ENCODE measurements at regions not wholly inside any gene's neighbourhood (a gene's known extent, or its start where the extent isn't known, plus 50 kb on each side); places are given as distances from the start of the nearest gene placed in this dataset.

- DNase-seq, result no peak
Observed at GRCh38 chr1:208552928-208553327, 308.7 kb upstream of the PLXNA2 start.

DNA sequence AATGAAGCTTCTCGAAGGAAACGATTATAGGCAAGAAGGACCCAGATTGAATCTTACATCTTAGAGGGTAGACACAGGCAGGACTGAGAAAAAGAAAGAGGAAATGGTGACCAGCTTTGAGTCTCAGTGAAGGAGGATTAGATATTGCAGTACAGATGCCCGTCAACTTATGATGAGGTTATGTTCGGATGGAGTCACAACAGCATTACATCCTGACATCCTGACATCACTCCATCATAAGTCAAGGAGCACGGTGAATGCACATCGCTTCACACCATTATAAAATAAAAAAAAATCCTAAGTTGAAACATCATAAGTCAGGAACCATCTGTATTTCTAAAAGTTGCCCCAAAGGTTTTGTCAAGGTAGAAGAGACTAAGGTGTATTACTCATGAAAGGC is 312.3 kb upstream of the PLXNA2 start:
- no peak for DNase-seq

- no peak for DNase-seq
Observed at GRCh38 chr1:208557046-208557722, 313.0 kb upstream of the PLXNA2 start.

DNA sequence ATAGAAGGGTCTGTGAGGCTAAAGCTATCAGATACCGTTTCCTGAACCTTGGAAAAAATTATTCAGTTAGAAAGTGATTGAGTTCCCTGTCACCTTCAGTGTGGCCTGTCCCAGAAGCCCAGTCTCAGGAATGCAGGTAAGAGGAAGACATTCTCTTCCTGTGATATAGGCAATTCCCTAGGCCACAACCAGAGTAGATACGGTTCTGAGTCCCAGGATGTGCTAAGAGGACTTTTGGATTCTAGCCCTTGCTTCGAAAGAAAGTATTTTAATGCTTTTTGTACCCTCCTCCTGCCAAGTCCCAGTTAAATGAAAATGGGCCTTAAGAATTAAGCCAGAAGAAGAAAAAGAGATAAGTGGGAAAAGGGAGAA is 313.5 kb upstream of the PLXNA2 start:
- DNase-seq, result no peak

DNA sequence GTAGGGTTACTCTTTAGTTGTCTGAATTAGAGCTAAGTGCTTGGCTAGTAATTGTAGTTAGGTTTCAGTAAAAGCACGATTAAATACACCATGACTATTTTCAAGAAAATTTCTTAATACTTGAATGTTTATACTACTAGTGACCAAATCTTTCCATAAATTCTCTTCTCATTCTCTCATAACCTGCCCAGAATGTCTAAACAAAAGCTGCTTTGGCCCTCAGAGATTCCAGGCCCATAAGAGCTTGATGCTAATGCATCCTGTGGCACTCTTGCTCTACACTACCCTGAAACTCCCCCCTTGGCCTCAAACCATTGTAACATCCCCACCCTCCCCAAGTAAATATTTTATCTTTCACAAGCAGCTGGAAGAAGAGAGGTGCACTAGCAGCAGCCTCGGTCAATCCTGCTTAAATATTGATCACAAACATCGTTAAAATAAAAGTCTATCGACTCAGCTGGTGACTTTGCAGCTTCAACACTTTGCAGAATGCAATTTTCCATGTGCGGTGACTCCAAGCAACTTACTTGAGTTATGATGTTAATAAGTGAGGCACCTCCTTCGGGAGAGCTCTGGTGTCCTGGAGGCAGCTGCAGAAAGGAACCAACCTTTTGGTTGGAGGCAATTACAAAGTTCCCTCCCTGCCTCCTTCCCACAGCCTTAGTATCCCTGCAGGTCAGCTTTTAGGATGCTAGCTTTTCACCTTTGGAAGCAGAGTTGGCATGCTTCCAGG is 315.6 kb upstream of the PLXNA2 start:
- DNase-seq, result no peak

GRCh38 chr1:208562151-208562960 is 318.2 kb upstream of the PLXNA2 start:
- DNase-seq, result no peak

DNA sequence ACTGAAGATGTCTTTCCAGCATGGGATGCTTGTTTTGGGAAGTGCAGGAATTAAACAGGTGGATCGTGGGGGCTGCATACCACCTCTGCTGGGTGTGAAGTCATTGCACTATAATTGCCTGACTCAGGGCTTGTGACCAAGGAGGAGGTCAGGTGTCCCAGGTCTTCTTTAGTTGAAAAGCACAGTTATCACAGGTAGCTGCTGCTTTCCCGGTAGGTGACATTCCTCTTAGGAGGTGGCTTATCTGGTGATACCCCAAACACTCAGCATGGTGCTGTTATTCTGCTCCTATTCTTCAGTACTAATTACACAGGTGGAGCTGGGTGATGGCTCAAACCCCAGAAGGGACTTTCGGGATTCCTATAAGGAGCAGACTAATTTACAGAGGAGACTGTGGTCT is 320.3 kb upstream of the PLXNA2 start:
- DNase-seq, result no peak

DNA sequence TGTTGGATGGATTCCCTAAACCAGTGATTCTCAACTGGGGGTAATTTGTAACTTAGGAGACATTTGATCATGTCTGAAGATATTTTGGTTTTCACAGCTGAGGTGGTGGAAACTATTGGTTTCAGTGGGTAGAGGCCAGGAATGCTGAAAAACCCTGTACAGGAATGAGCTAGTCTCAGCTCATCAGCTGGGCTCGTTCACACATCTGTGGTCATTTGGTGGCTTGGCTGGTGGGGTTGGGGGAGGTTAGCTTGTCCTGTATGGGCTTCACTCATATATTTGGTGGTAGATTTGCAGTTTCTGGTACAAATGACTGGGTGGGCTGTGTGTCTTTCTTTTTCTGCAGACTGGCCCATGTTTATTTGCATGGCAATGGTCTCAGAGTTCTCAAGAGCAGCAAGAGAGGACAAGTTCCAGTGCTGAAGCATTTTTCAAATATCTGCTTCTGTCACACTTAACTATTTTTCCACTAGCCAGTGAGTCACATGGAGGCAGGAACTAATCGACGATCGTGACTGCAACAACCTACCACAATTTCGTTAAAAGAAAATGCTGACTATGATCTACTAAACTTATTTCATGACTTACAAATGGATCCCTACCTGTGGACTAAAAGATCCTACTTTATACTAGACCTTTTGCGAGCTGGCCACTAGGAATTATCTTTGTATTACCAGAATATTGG is 321.7 kb upstream of the PLXNA2 start:
- DNase-seq, result no peak

DNA sequence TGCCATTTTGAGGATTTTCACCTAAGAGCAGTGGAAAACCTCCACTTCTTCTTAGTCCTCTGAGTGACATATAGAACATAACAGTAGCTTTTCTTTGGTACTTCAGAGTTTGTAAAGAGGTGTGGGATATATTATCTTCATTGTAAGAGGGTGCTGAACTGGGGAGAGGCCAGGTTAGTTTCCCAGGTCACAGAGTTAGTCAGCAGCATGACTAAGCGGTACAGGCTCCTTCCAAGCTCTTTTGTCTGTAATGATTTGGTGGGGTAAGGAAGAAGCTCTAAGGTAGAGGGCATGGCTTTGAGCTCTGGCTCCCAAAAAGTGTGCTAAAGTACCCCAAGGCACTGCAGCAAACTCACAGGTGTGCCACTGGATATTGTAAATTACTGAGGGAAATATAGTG is 325.0 kb upstream of the PLXNA2 start:
- no peak for DNase-seq

- no peak for DNase-seq
Observed at GRCh38 chr1:208570362-208570761, 326.2 kb upstream of the PLXNA2 start.

DNA sequence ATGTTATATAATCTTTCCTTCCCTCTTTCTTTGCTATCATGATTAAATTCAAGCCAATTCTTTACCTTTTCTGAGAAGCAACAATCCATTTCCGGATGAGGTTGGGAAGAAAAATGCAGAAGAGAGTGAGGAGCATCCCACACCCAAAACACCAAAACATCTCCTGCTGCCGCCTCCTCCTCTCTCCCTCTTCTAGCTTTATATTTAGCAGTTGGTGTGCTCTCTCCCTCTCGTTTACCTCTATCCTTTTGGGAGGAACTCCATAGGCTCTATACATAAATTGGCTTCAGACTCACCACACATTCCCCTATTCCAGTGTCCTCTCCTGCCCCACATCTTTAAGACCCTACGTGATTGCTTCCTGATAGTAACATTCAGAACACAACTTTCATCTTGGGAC is 332.2 kb upstream of the PLXNA2 start:
- no peak for DNase-seq

GRCh38 chr1:208577381-208577905 is 333.3 kb upstream of the PLXNA2 start:
- no peak for DNase-seq

DNA sequence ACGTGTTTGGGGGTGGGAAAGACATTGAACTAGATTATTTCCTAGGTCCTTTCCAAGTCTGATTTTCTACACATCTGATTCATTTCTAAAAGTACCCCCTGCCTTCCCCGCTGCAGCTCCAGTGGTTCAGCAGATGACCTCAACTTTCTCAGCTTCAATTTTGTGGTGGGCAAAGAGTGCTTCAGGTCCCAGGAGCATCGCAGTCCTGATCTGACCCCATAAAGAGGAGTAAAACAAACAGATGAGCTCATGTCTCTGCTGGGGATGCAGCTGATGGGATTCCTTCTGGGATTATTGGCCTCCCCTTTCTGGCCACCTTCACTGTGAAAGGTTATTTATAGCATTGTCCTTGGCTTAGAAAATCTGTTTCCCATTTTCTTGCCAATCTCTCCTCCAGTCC is 337.0 kb upstream of the PLXNA2 start:
- DNase-seq, result no peak

GRCh38 chr1:208581667-208582066 is 337.5 kb upstream of the PLXNA2 start:
- DNase-seq, result no peak

DNA sequence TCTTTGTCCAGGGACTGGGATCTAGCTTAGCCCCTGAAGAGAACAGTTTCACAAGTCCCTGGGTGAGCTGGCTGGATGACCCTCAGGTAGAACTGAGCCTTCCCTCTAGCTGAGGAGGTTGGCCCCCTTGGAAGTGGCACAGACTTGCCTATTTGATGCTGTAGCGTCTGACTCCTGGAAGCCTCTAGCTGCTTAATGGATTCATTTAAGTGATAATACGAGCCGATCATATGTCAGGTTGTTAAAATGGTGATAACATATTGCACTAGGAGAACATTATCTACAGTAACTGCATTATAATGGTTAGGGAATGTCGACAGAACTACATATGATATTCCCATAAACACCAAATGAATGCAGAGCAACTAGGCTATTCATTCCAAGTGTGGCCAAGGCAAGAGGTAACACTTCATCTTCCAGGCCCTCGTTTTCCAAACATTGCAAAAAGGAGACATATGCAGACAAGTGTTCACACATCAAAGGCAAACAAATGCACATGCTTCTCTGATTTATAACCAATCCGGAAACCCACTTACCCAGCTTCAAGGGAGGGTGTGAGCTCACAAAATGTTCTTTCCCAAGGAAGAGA is 340.1 kb upstream of the PLXNA2 start:
- DNase-seq, result no peak

DNA sequence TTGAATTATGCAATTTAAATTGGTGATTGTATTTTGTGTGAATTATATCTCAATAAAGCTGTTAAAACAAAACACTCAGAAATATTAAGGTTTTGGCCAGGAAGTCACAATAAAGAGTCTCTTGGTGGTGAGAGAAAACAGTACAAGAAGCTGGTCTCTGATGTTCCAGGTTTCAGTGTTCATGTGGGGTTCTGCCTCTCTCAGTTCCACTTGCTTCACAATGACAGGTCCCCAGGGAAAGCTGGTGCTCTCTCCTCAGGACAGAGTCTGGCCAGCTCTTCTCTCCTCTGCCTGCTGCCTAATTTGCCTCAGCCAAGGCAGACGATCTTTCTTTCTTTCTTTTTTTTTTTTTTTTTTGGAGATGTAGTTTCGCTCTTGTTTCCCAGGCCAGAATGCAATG is 342.9 kb upstream of the PLXNA2 start:
- no peak for DNase-seq

DNA sequence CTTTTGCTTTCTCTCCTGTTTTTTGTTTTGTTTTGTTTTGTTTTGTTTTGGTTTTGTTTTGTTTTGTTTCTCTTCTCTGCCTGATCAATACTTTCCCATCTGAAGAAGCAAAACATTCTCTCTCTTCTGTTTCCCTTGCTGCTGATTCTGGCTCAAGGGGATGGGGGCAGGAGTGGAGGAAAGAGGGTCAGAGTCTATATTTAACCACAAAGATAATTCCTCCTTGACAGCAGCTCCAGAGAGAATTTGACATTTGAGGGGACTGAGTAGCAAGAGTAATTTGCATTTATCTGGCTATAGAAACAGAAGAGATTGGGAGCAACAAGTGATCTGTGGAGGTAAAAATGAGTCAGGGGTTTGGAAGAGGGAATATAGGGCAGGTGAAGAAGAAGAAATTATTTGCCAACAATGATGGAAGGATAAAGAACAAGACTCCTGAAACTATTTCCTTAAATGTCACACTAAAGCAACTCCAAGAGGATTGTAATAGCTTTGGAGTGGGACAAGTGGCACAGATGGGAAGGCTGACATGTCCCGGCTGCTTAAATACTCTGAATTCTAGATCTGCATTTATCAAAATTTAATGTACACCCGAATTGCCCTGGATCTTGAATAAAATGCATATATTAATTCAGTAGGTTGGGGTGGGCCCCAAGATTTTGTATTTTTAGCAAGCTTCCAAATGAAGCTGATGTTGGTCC is 349.3 kb upstream of the PLXNA2 start:
- no peak for DNase-seq

- DNase-seq, result no peak
Observed at GRCh38 chr1:208595236-208595635, 351.1 kb upstream of the PLXNA2 start.

GRCh38 chr1:208595745-208596144 is 351.6 kb upstream of the PLXNA2 start:
- DNase-seq, result no peak

GRCh38 chr1:208597571-208597970 is 353.4 kb upstream of the PLXNA2 start:
- no peak for DNase-seq

GRCh38 chr1:208598021-208598420 is 353.8 kb upstream of the PLXNA2 start:
- DNase-seq, result no peak

- no peak for DNase-seq
Observed at GRCh38 chr1:208599063-208599462, 354.9 kb upstream of the PLXNA2 start.

All from activated CD4-positive, alpha-beta T cell treated with anti-CD3 and anti-CD28 coated beads, Interleukin-2, amount 50 U/mL, for 4 hours (primary cell).